Calu3 (cell line): ENCODE measurements at regions not wholly inside any gene's neighbourhood (a gene's known extent, or its start where the extent isn't known, plus 50 kb on each side); places are given as distances from the start of the nearest gene placed in this dataset.

ENCODE experiments used
- BruUV-seq: library from RNA; stranded (reverse); fragments of 400-500 nt; replicated peaks from 2 replicates; lab custom pipeline; 2021; lab: Mats Ljungman, UMichigan
- CTCF ChIA-PET: fragments of 300-600 bp; sonication (Branson Sonifier 250); formaldehyde crosslinking; loops from one replicate; lab custom pipeline; 2022; ENCODE audit warnings: antibody characterized with exemption; lab: Charles Lee
- DNase-seq: peaks from one replicate; pipeline ENCODE4 v3.0.0; 2022
- H3K27ac Mint-ChIP-seq: one replicate; pipeline ENCODE4 v1.8.0; 2022; ENCODE audit warnings: mixed read lengths; ENCODE audit not compliant: unreplicated experiment
- H3K27me3 Mint-ChIP-seq: one replicate; pipeline ENCODE4 v1.8.0; 2022; ENCODE audit warnings: mixed read lengths; ENCODE audit not compliant: unreplicated experiment
- H3K36me3 Mint-ChIP-seq: one replicate; pipeline ENCODE4 v1.8.0; 2022; ENCODE audit warnings: mild to moderate bottlenecking, moderate library complexity, mixed read lengths; ENCODE audit not compliant: insufficient read depth, unreplicated experiment
- H3K4me1 Mint-ChIP-seq: one replicate; pipeline ENCODE4 v1.8.0; 2022; ENCODE audit warnings: mild to moderate bottlenecking, low read depth, mixed read lengths; ENCODE audit not compliant: unreplicated experiment
- H3K4me3 Mint-ChIP-seq: one replicate; pipeline ENCODE4 v1.8.0; 2022; ENCODE audit warnings: mild to moderate bottlenecking, low read depth, moderate library complexity, mixed read lengths; ENCODE audit not compliant: unreplicated experiment
- H3K9me3 Mint-ChIP-seq: one replicate; pipeline ENCODE4 v1.8.0; 2022; ENCODE audit warnings: low read depth, mixed read lengths; ENCODE audit not compliant: unreplicated experiment
- intact Hi-C: fragments of 100-400 bp; cut with micrococcal nuclease; formaldehyde crosslinking; loops from one replicate; pipeline ENCODE4 v1.10.0; 2022; ENCODE audit not compliant: unreplicated experiment
- TF ChIP-seq, protein P1 (sequence below): fragments of 200-600 bp; IDR thresholded peaks from one replicate; pipeline ENCODE4 v1.8.0; 2022; ENCODE audit warnings: antibody characterized with exemption; ENCODE audit not compliant: unreplicated experiment

GRCh38 chr9:520302-520701 lies 305.6 kb downstream of the DOCK8 start:
- no peak for DNase-seq
- Mint-ChIP-seq H3K9me3 (no peaks in the 10 kb centered on the region), H3K27ac (no peak overlapping the region), H3K4me1 (no peaks in the 10 kb centered on the region), H3K36me3 (no peaks in the 10 kb centered on the region), H3K4me3 (no peak overlapping the region), H3K27me3 (no peaks in the 10 kb centered on the region)
- CTCF ChIA-PET, result no interaction called here
- TF ChIP-seq, protein P1, sequence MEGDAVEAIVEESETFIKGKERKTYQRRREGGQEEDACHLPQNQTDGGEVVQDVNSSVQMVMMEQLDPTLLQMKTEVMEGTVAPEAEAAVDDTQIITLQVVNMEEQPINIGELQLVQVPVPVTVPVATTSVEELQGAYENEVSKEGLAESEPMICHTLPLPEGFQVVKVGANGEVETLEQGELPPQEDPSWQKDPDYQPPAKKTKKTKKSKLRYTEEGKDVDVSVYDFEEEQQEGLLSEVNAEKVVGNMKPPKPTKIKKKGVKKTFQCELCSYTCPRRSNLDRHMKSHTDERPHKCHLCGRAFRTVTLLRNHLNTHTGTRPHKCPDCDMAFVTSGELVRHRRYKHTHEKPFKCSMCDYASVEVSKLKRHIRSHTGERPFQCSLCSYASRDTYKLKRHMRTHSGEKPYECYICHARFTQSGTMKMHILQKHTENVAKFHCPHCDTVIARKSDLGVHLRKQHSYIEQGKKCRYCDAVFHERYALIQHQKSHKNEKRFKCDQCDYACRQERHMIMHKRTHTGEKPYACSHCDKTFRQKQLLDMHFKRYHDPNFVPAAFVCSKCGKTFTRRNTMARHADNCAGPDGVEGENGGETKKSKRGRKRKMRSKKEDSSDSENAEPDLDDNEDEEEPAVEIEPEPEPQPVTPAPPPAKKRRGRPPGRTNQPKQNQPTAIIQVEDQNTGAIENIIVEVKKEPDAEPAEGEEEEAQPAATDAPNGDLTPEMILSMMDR, result no peak
- intact Hi-C loops, result no loop called here
- BruUV-seq, result no TSS peak

DNA sequence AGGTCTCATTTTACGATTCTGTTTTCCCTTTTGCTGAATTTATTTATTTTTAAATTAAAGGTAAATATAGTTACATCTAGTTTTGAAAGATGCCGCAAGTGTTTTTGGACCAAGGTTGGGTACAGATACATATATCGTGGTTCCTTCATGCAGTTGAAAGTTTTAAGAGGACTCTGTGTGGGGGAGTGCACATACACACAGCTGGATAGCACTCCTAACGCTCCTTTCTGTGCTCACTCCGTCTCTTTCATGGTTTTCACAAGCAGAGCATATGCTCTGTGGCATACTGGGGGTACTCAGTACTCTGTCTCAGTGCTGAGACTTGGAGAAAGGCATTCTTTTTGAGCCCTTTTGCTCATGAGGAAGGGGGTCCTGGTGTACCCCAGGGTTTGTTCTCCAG lies 307.5 kb downstream of the DOCK8 start:
- H3K27ac Mint-ChIP-seq, result no peak overlapping the region
- no peak for DNase-seq
- TF ChIP-seq, protein P1, result no peak
- H3K9me3 Mint-ChIP-seq, result no peaks in the 10 kb centered on the region
- H3K36me3 Mint-ChIP-seq, result no peaks in the 10 kb centered on the region
- H3K4me1 Mint-ChIP-seq, result peaks cover 7% of the 10 kb centered on the region
- H3K4me3 Mint-ChIP-seq, result no peak overlapping the region
- CTCF ChIA-PET, result no interaction called here
- no peaks in the 10 kb centered on the region for H3K27me3 Mint-ChIP-seq
- intact Hi-C loops, result no loop called here
- no TSS peak for BruUV-seq

DNA sequence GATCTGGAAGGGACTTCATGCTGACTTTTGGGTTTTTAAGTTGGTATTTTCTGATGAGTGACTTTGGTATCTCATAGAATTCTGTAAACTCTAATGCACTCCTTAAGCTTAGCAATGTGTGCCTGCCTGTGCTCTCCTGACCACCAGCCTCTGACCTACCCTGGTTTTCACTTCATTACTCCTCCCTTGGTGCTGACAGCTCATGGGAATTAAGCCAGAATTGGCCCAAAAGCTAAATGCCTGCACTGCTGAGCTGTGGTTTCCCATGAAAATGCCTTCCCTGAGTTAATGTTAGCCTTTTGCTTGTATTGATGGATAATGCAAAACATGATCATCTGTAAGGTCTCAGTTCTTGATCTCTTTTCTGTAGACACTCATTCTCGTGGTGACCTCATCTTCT lies 308.0 kb downstream of the DOCK8 start:
- Mint-ChIP-seq H3K9me3 (no peaks in the 10 kb centered on the region), H3K36me3 (no peaks in the 10 kb centered on the region), H3K4me1 (peaks cover 10% of the 10 kb centered on the region), H3K27me3 (no peaks in the 10 kb centered on the region), H3K27ac (no peak overlapping the region), H3K4me3 (no peak overlapping the region)
- no peak for DNase-seq
- intact Hi-C loops, result no loop called here
- CTCF ChIA-PET, result no interaction called here
- TF ChIP-seq, protein P1, result no peak
- BruUV-seq, result no TSS peak

GRCh38 chr9:523444-523843 lies 308.8 kb downstream of the DOCK8 start:
- Mint-ChIP-seq H3K27ac (no peak overlapping the region), H3K9me3 (no peaks in the 10 kb centered on the region), H3K4me1 (peaks cover 10% of the 10 kb centered on the region), H3K27me3 (no peaks in the 10 kb centered on the region), H3K36me3 (no peaks in the 10 kb centered on the region), H3K4me3 (no peak overlapping the region)
- CTCF ChIA-PET, result no interaction called here
- intact Hi-C loops, result no loop called here
- BruUV-seq, result no TSS peak
- TF ChIP-seq, protein P1, result no peak
- no peak for DNase-seq
